H1 (cell line): ENCODE measurements at regions not wholly inside any gene's neighbourhood (a gene's known extent, or its start where the extent isn't known, plus 50 kb on each side); places are given as distances from the start of the nearest gene placed in this dataset.

Experiments
- CTCF ChIA-PET: fragments of 300-600 bp; sonication (Branson Sonifier 250); formaldehyde crosslinking; loops from one replicate; lab custom pipeline; 2021; ENCODE audit not compliant: partially characterized antibody; lab: Charles Lee
- POLR2A ChIA-PET: fragments of 300-600 bp; sonication (Branson Sonifier 250); formaldehyde crosslinking; loops from one replicate; lab custom pipeline; 2021; ENCODE audit warnings: inconsistent platforms; ENCODE audit not compliant: partially characterized antibody; lab: Charles Lee
- DNase-seq, 2 experiments: peaks; one replicate each; pipeline versions ENCODE4 v3.0.0 to v3.0.0-alpha.2; 2010 to 2022; ENCODE audit warnings: low spot score in 2 of 2, low read depth in 1 of 2, mixed read lengths in 1 of 2
- FAIRE-seq: peaks from 2 replicates; lab custom pipeline; 2011; peaks lifted over from hg19 to GRCh38; lab: Jason Lieb, UNC
- H2AFZ ChIP-seq: 2 replicates; pipeline ENCODE4 v1.8.1; 2012; ENCODE audit warnings: low read length, inconsistent platforms
- H2AK5ac ChIP-seq: 2 replicates; pipeline ENCODE4 v1.6.1; 2013; ENCODE audit warnings: low read depth, low read length
- H2BK120ac ChIP-seq: replicated peaks from 2 replicates; pipeline ENCODE3; 2013; ENCODE audit warnings: low read depth, low read length, inconsistent platforms
- H2BK12ac ChIP-seq: 2 replicates; pipeline ENCODE4 v1.6.1; 2013; ENCODE audit warnings: low read depth, low read length
- H2BK15ac ChIP-seq: 2 replicates; pipeline ENCODE4 v1.6.1; 2013; ENCODE audit warnings: low read length
- H2BK20ac ChIP-seq: 2 replicates; pipeline ENCODE4 v1.6.1; 2013; ENCODE audit warnings: low read length
- H2BK5ac ChIP-seq: 2 replicates; pipeline ENCODE4 v1.6.1; 2013; ENCODE audit warnings: low read depth, low read length
- H3K14ac ChIP-seq: 2 replicates; pipeline ENCODE4 v1.6.1; 2013; ENCODE audit warnings: inconsistent platforms; ENCODE audit not compliant: insufficient read length
- H3K18ac ChIP-seq: 2 replicates; pipeline ENCODE4 v1.6.1; 2013; ENCODE audit warnings: low read length; ENCODE audit errors: extremely low read depth
- H3K23ac ChIP-seq: 2 replicates; pipeline ENCODE4 v1.6.1; 2013; ENCODE audit warnings: inconsistent platforms; ENCODE audit not compliant: insufficient read length
- H3K23me2 ChIP-seq: 2 replicates; pipeline ENCODE4 v1.6.1; 2013; ENCODE audit warnings: low read depth, low read length
- H3K27ac ChIP-seq: 2 replicates; pipeline ENCODE4 v1.6.1; 2011; ENCODE audit warnings: low read depth, low read length, inconsistent platforms
- H3K27me3 ChIP-seq, 4 experiments: replicated peaks in 1 of 4; 1 replicate in 1 of 4; 2 replicates in 3 of 4; pipeline versions ENCODE4 v1.6.1 to v1.8.1; 2011 to 2013; ENCODE audit warnings: low read length in 3 of 4, mild to moderate bottlenecking in 3 of 4, inconsistent platforms in 2 of 4, mixed read lengths in 2 of 4, moderate library complexity in 1 of 4; ENCODE audit not compliant: control insufficient read depth in 3 of 4, insufficient read depth in 3 of 4; ENCODE audit errors: extremely low read depth in 1 of 4
- H3K36me3 ChIP-seq, 4 experiments: 2 replicates each; pipeline versions ENCODE4 v1.6.1 to v1.8.1; 2011 to 2013; ENCODE audit warnings: mild to moderate bottlenecking in 4 of 4, low read length in 3 of 4, moderate library complexity in 2 of 4, control low read depth in 1 of 4, inconsistent platforms in 1 of 4; ENCODE audit not compliant: insufficient read depth in 4 of 4, control insufficient read depth in 2 of 4
- H3K4ac ChIP-seq: replicated peaks from 2 replicates; pipeline ENCODE3; 2013; ENCODE audit warnings: low read length, low read depth, mixed read lengths, inconsistent platforms; ENCODE audit not compliant: insufficient read length
- H3K4me1 ChIP-seq, 4 experiments: replicated peaks in 1 of 4; 1 replicate in 1 of 4; 2 replicates in 3 of 4; pipeline versions ENCODE4 v1.6.1 to v1.8.1; 2011 to 2013; ENCODE audit warnings: low read length in 3 of 4, inconsistent platforms in 2 of 4, mixed read lengths in 1 of 4; ENCODE audit not compliant: insufficient read depth in 4 of 4, control insufficient read depth in 3 of 4
- H3K4me2 ChIP-seq, 2 experiments: 2 replicates each; pipeline versions ENCODE4 v1.6.1 to v1.8.1; 2011 to 2013; ENCODE audit warnings: low read depth in 2 of 2, low read length in 2 of 2, control low read depth in 1 of 2, inconsistent platforms in 1 of 2, mild to moderate bottlenecking in 1 of 2; ENCODE audit not compliant: insufficient read depth in 1 of 2
- H3K4me3 ChIP-seq, 4 experiments: fragments of 200-600, 300-600 bp in 1 of 4; sonication (generic), shearing (Covaris generic), sonication (Bioruptor Twin) in 1 of 4; 2 replicates each; pipeline versions ENCODE4 v1.5.1 to v1.8.1; 2011 to 2016; ENCODE audit warnings: low read length in 4 of 4, low read depth in 3 of 4, control low read depth in 2 of 4, inconsistent platforms in 2 of 4, mild to moderate bottlenecking in 2 of 4, mixed read lengths in 1 of 4, moderate library complexity in 1 of 4; ENCODE audit not compliant: insufficient read depth in 2 of 4; ENCODE audit errors: extremely low read depth in 1 of 4
- H3K56ac ChIP-seq: replicated peaks from 2 replicates; pipeline ENCODE3; 2013; ENCODE audit warnings: low read depth, mild to moderate bottlenecking, mixed read lengths, low read length, inconsistent platforms; ENCODE audit not compliant: insufficient read length
- H3K79me1 ChIP-seq: 2 replicates; pipeline ENCODE4 v1.6.1; 2013; ENCODE audit warnings: low read depth, low read length, control low read depth
- H3K79me2 ChIP-seq, 2 experiments: 2 replicates each; pipeline versions ENCODE4 v1.6.1 to v1.8.1; 2012 to 2013; ENCODE audit warnings: low read length in 2 of 2, mild to moderate bottlenecking in 2 of 2, inconsistent platforms in 1 of 2; ENCODE audit not compliant: insufficient read depth in 2 of 2, control insufficient read depth in 1 of 2
- H3K9ac ChIP-seq, 4 experiments: replicated peaks in 1 of 4; 1 replicate in 1 of 4; 2 replicates in 3 of 4; pipeline versions ENCODE4 v1.6.1 to v1.8.1; 2011 to 2013; ENCODE audit warnings: low read depth in 3 of 4, low read length in 3 of 4, control low read depth in 2 of 4, mild to moderate bottlenecking in 2 of 4, moderate library complexity in 2 of 4, inconsistent platforms in 1 of 4; ENCODE audit errors: extremely low read depth in 1 of 4
- H3K9me3 ChIP-seq, 2 experiments: 2 replicates each; pipeline versions ENCODE4 v1.6.1 to v1.8.1; 2012 to 2013; ENCODE audit warnings: mild to moderate bottlenecking in 2 of 2, moderate library complexity in 2 of 2, control low read depth in 1 of 2, inconsistent platforms in 1 of 2, low read depth in 1 of 2, low read length in 1 of 2, mixed read lengths in 1 of 2; ENCODE audit not compliant: insufficient read depth in 2 of 2
- H4K20me1 ChIP-seq, 2 experiments: replicated peaks in 1 of 2; 2 replicates each; pipeline versions ENCODE3 to v1.8.1; 2011 to 2013; ENCODE audit warnings: inconsistent platforms in 2 of 2, low read length in 2 of 2, mild to moderate bottlenecking in 1 of 2; ENCODE audit not compliant: insufficient read depth in 2 of 2, control insufficient read depth in 1 of 2
- H4K5ac ChIP-seq: 2 replicates; pipeline ENCODE4 v1.6.1; 2013; ENCODE audit warnings: low read length, low read depth, mixed read lengths, inconsistent platforms; ENCODE audit not compliant: insufficient read length
- H4K8ac ChIP-seq: 2 replicates; pipeline ENCODE4 v1.8.0; 2013; ENCODE audit warnings: mild to moderate bottlenecking, moderate library complexity, low read length, inconsistent platforms; ENCODE audit not compliant: insufficient read depth; ENCODE audit errors: extremely low read depth
- H4K91ac ChIP-seq: replicated peaks from 2 replicates; pipeline ENCODE3; 2013; ENCODE audit warnings: low read length, mixed read lengths, inconsistent platforms; ENCODE audit not compliant: insufficient read length
- CHD1 ChIP-seq: IDR thresholded peaks from 2 replicates; pipeline ENCODE4 v1.6.1; 2012; ENCODE audit warnings: low read depth, low read length, improper control_type of control experiment
- NRF1 ChIP-seq: IDR thresholded peaks from 2 replicates; pipeline ENCODE4 v1.6.1; 2011; ENCODE audit warnings: mild to moderate bottlenecking, low read depth, low read length, improper control_type of control experiment
- RAD21 ChIP-seq, 2 experiments: IDR thresholded peaks in 1 of 2; conservative IDR thresholded peaks in 1 of 2; 2 replicates each; pipeline ENCODE4 v1.6.1; 2011; ENCODE audit warnings: low read depth in 2 of 2, low read length in 2 of 2, improper control_type of control experiment in 1 of 2, inconsistent platforms in 1 of 2, mild to moderate bottlenecking in 1 of 2, moderate library complexity in 1 of 2
- TCF12 ChIP-seq: IDR thresholded peaks from 2 replicates; pipeline ENCODE4 v1.6.1; 2011; ENCODE audit warnings: low read depth, mild to moderate bottlenecking, low read length
- WGBS, 2 experiments: shearing (Covaris generic) in 1 of 2; methylation state at CpG; one replicate each; pipeline versions ENCODE4 v1.1.6 to v1.1.7; 2013 to 2015; ENCODE audit warnings: low lambda C conversion rate in 2 of 2, mixed read lengths in 2 of 2, inconsistent platforms in 1 of 2, low coverage in 1 of 2, missing lambda C conversion rate in 1 of 2; ENCODE audit not compliant: insufficient replicate concordance in 2 of 2, insufficient coverage in 1 of 2, insufficient read length in 1 of 2; ENCODE audit errors: extremely low coverage in 1 of 2, missing lambda C conversion rate in 1 of 2; 5-methylcytosine and 5-hydroxymethylcytosine counted together

DNA sequence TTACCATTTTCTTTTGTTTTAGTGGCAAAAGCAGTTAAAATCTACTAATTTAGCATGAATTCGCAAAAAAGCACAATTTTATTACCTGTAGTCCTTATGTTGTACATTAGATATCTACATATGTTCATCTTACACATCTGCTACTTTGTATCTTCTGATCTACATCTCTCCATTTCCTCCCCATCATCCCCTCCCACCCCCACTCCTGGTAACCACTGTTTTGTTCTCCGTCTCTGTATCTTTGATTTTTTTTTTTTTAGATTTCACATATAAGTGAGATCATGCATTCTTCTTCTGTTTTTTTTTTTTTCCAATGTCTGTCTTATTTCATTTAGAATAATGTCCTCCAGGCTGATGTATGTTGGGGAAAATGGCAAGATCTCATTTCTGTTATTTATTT lies 922.7 kb downstream of the VRK1 start:
- Histone ChIP-seq H4K8ac (no peak overlapping the region), H3K23me2 (no peaks in the 10 kb centered on the region), H3K18ac (no peak overlapping the region), H3K27me3 (no peaks in the 10 kb centered on the region), H2BK20ac (no peak overlapping the region), H3K23ac (no peak overlapping the region), H3K9me3 (0 out of 4 replicates have a peak, but pooled peaks cover 0 to 4% of the 10 kb centered on the region in 2 experiments), H2AK5ac (no peak overlapping the region), H3K79me2 (no peaks in the 10 kb centered on the region), H4K91ac (no peak overlapping the region), H3K4me2 (no peak overlapping the region), H3K56ac (no peak overlapping the region), H3K4me3 (no peak overlapping the region), H3K27ac (no peak overlapping the region), H3K14ac (no peak overlapping the region), H2BK12ac (no peak overlapping the region), H2BK120ac (no peak overlapping the region), H2AFZ (no peak overlapping the region), H4K20me1 (no peaks in the 10 kb centered on the region), H2BK15ac (no peak overlapping the region), H3K79me1 (no peaks in the 10 kb centered on the region), H3K36me3 (no peaks in the 10 kb centered on the region), H3K9ac (no peak overlapping the region), H4K5ac (no peak overlapping the region), H2BK5ac (no peak overlapping the region), H3K4me1 (no peaks in the 10 kb centered on the region), H3K4ac (no peak overlapping the region)
- WGBS, 2 experiments: 87% methylated on average over 2 of the region's 2 CpGs; no CpG with 5 or more reads in 1 of the 2 experiments
- CTCF ChIA-PET: no interaction called here
- DNase-seq: no peak
- POLR2A ChIA-PET: no interaction called here
- FAIRE-seq: no peak
- no peak for TF ChIP-seq RAD21 (IDR thresholded peaks at IDR 0.05 in 1 of 2, conservative IDR thresholded peaks at IDR 0.05 in 1 of 2; ENCODE audit: low read depth in 2 of 2, low read length in 2 of 2)
- TF ChIP-seq NRF1: no peak
- TF ChIP-seq TCF12: no peak
- TF ChIP-seq CHD1: no peak
